NT2/D1 (cell line): ENCODE measurements at regions not wholly inside any gene's neighbourhood (a gene's known extent, or its start where the extent isn't known, plus 50 kb on each side); places are given as distances from the start of the nearest gene placed in this dataset.

ENCODE experiments used
- DNase-seq: peaks from one replicate; pipeline ENCODE4 v3.0.0-alpha.2; 2011; ENCODE audit warnings: low read depth, low spot score
- H3K27me3 ChIP-seq: 2 replicates; pipeline ENCODE4 v1.6.0; 2011; ENCODE audit warnings: mild to moderate bottlenecking; ENCODE audit not compliant: insufficient read length, insufficient read depth
- H3K36me3 ChIP-seq: 2 replicates; pipeline ENCODE4 v1.6.1; 2011; ENCODE audit warnings: mild to moderate bottlenecking, low read length, mixed read lengths; ENCODE audit not compliant: insufficient read depth, insufficient read length
- H3K4me1 ChIP-seq: 2 replicates; pipeline ENCODE4 v1.5.1; 2011; ENCODE audit not compliant: insufficient read depth, insufficient read length
- H3K4me3 ChIP-seq: 2 replicates; pipeline ENCODE4 v1.5.1; 2011; ENCODE audit warnings: low read depth; ENCODE audit not compliant: insufficient read length
- H3K9ac ChIP-seq: 2 replicates; pipeline ENCODE4 v1.6.0; 2011; ENCODE audit warnings: low read depth; ENCODE audit not compliant: insufficient read length
- H3K9me3 ChIP-seq: 2 replicates; pipeline ENCODE4 v1.5.1; 2011; ENCODE audit warnings: mild to moderate bottlenecking, low read length; ENCODE audit not compliant: insufficient read depth
- SUZ12 ChIP-seq: IDR thresholded peaks from 2 replicates; pipeline ENCODE4 v1.6.1; 2011; ENCODE audit not compliant: insufficient read length, insufficient read depth; ENCODE audit errors: extremely low read depth
- YY1 ChIP-seq: IDR thresholded peaks from 2 replicates; pipeline ENCODE4 v1.6.1; 2011; ENCODE audit not compliant: insufficient read length, insufficient read depth
- ZNF274 ChIP-seq: IDR thresholded peaks from 2 replicates; pipeline ENCODE4 v1.6.1; 2011; ENCODE audit warnings: mild to moderate bottlenecking, low read depth, low read length

- no peak for DNase-seq
- no peak for TF ChIP-seq YY1
- TF ChIP-seq ZNF274: no peak
- peaks cover 4% of the 10 kb centered on the region for H3K4me1 ChIP-seq
- H3K27me3 ChIP-seq: peaks cover 2% of the 10 kb centered on the region
- H3K9me3 ChIP-seq: no peaks in the 10 kb centered on the region
- no peak overlapping the region for H3K4me3 ChIP-seq
- no peaks in the 10 kb centered on the region for H3K36me3 ChIP-seq
- H3K9ac ChIP-seq: no peak overlapping the region
Observed at GRCh38 chr1:53408013-53408754, 51.0 kb upstream of the DMRTB1 start.

- Histone ChIP-seq H3K4me1 (peaks cover 8% of the 10 kb centered on the region), H3K36me3 (no peaks in the 10 kb centered on the region), H3K4me3 (no peak overlapping the region), H3K9me3 (no peaks in the 10 kb centered on the region), H3K9ac (no peak overlapping the region), H3K27me3 (no peaks in the 10 kb centered on the region)
- TF ChIP-seq YY1 (no peak), ZNF274 (no peak), SUZ12 (no peak)
- no peak for DNase-seq
Observed at GRCh38 chr1:53408755-53409129, 50.5 kb upstream of the DMRTB1 start.

- no peak overlapping the region for H3K9ac ChIP-seq
- H3K4me1 ChIP-seq: peaks cover 11% of the 10 kb centered on the region
- no peaks in the 10 kb centered on the region for H3K27me3 ChIP-seq
- no peak overlapping the region for H3K4me3 ChIP-seq
- H3K36me3 ChIP-seq: no peaks in the 10 kb centered on the region
- DNase-seq: no peak
- no peaks in the 10 kb centered on the region for H3K9me3 ChIP-seq
- TF ChIP-seq YY1: no peak
- no peak for TF ChIP-seq ZNF274
- TF ChIP-seq SUZ12: no peak
Observed at GRCh38 chr1:53409233-53409632, 50.0 kb upstream of the DMRTB1 start.
